ENCODE measurements at regions not wholly inside any gene's neighbourhood (a gene's known extent, or its start where the extent isn't known, plus 50 kb on each side); places are given as distances from the start of the nearest gene placed in this dataset.
"Not testable (repeated sequence)": the region's sequence is repeated elsewhere in the genome, so short reads cannot be mapped to it uniquely, and the experiment has no call there.

GRCh38 chr1:96887501-96887900 lies 165.9 kb downstream of the PTBP2 start:
- in situ Hi-C loops (cut with HindIII; ENCODE audit: low sequenced_read_pairs) = no loop called here
- TF ChIP-seq CTCF (IDR thresholded peaks at IDR 0.05; ENCODE audit: low read depth, low read length, missing control alignments) = no peak
- DNase-seq (ENCODE audit: low read depth) = no peak
- no peak overlapping the region for H3K4me3 ChIP-seq (ENCODE audit: low read depth, low read length)

- no peak overlapping the region for H3K4me3 ChIP-seq (ENCODE audit: low read depth, low read length)
- TF ChIP-seq CTCF (IDR thresholded peaks at IDR 0.05; ENCODE audit: low read depth, low read length, missing control alignments) = no peak
- no peak for DNase-seq (ENCODE audit: low read depth)
- in situ Hi-C loops (cut with HindIII; ENCODE audit: low sequenced_read_pairs) = no loop called here
These were observed 180.3 kb downstream of the PTBP2 start for GRCh38 chr1:96901783-96902363.

GRCh38 chr1:96912248-96912647 lies 190.7 kb downstream of the PTBP2 start:
- no peak overlapping the region for H3K4me3 ChIP-seq (ENCODE audit: low read depth, low read length)
- no peak for DNase-seq (ENCODE audit: low read depth)
- in situ Hi-C loops (cut with HindIII; ENCODE audit: low sequenced_read_pairs) = no loop called here
- TF ChIP-seq CTCF (IDR thresholded peaks at IDR 0.05; ENCODE audit: low read depth, low read length, missing control alignments) = no peak

- DNase-seq (ENCODE audit: low read depth) = peak; percentile 77
- H3K4me3 ChIP-seq (ENCODE audit: low read depth, low read length); in situ Hi-C loops (cut with HindIII; ENCODE audit: low sequenced_read_pairs): not testable (repeated sequence)
These were observed 194.1 kb downstream of the PTBP2 start for GRCh38 chr1:96915701-96916100.

GRCh38 chr1:96918406-96918805 lies 196.8 kb downstream of the PTBP2 start:
- no peak overlapping the region for H3K4me3 ChIP-seq (ENCODE audit: low read depth, low read length)
- peak; percentile 92 for DNase-seq (ENCODE audit: low read depth)
- in situ Hi-C loops (cut with HindIII; ENCODE audit: low sequenced_read_pairs) = no loop called here
- TF ChIP-seq CTCF (IDR thresholded peaks at IDR 0.05; ENCODE audit: low read depth, low read length, missing control alignments) = no peak

GRCh38 chr1:96922181-96922580 lies 200.6 kb downstream of the PTBP2 start:
- TF ChIP-seq CTCF (IDR thresholded peaks at IDR 0.05; ENCODE audit: low read depth, low read length, missing control alignments) = no peak
- no peak for DNase-seq (ENCODE audit: low read depth)
- H3K4me3 ChIP-seq (ENCODE audit: low read depth, low read length) = no peak overlapping the region
- in situ Hi-C loops (cut with HindIII; ENCODE audit: low sequenced_read_pairs) = no loop called here

- no peak overlapping the region for H3K4me3 ChIP-seq (ENCODE audit: low read depth, low read length)
- in situ Hi-C loops (cut with HindIII; ENCODE audit: low sequenced_read_pairs) = no loop called here
- DNase-seq (ENCODE audit: low read depth) = no peak
- TF ChIP-seq CTCF (IDR thresholded peaks at IDR 0.05; ENCODE audit: low read depth, low read length, missing control alignments) = no peak
These were observed 202.2 kb downstream of the PTBP2 start for GRCh38 chr1:96923753-96924152.
